HG02610 (cell line): ENCODE measurements at regions not wholly inside any gene's neighbourhood (a gene's known extent, or its start where the extent isn't known, plus 50 kb on each side); places are given as distances from the start of the nearest gene placed in this dataset.

ENCODE experiments used
- ATAC-seq: cut with Tn5 transposase; IDR thresholded peaks from one replicate; pipeline ENCODE4 v1.9.1; 2021; ENCODE audit warnings: mild to moderate bottlenecking, moderate library complexity; ENCODE audit not compliant: unreplicated experiment

GRCh38 chr3:162274070-162274469, 777.5 kb downstream of the OTOL1 start:
- ATAC-seq = no peak

DNA sequence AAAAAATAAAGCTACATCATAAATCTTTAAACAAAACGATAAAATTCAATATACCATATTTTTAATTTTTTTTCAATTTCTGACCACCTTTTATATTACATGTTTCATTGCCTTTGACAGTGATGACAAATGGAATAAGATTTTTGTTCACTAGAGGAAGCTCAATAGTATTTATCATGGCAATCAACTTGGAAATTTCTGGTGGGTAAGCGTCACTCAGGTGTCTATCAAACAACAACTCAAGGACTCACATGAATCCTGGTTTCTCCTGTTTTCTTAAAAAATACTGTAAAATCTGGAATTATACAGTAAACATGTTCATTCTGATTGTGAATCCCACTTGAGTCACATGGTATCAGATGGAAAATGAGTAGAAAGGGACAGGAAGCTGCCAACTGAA, 782.2 kb downstream of the OTOL1 start:
- no peak for ATAC-seq

- no peak for ATAC-seq
Observed at GRCh38 chr3:162285259-162285658, 788.7 kb downstream of the OTOL1 start.

GRCh38 chr3:162287600-162287999, 791.0 kb downstream of the OTOL1 start:
- no peak for ATAC-seq

GRCh38 chr3:162292409-162292808, 795.8 kb downstream of the OTOL1 start:
- ATAC-seq = no peak

GRCh38 chr3:162295323-162295983, 798.8 kb downstream of the OTOL1 start:
- ATAC-seq = no peak

GRCh38 chr3:162302983-162303624, 806.5 kb downstream of the OTOL1 start:
- ATAC-seq = peak; percentile 85

DNA sequence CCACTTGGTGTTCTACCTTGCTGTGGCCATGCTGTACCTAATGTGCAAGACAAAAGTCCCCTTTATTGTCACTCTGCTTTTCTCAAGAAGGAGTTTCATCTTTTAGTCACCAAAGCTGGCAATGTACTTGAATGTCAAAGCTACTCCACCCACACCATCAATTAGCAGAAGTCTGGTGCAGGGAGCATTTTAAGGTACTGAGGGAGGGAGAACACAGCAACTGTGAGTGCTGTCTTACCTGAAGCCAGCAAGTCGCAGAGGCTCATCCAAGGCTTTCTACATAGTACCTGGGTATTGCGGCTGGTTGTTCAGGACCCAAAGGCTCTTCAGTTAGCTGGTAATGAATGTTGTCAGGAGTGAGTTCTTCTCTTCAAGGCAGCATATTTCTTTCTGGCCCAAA, 820.4 kb downstream of the OTOL1 start:
- no peak for ATAC-seq

GRCh38 chr3:162328649-162329048, 832.0 kb downstream of the OTOL1 start:
- ATAC-seq = no peak

- ATAC-seq = no peak
Observed at GRCh38 chr3:162329514-162329913, 832.9 kb downstream of the OTOL1 start.

- ATAC-seq = no peak
Observed at GRCh38 chr3:162332344-162332743, 835.7 kb downstream of the OTOL1 start.

GRCh38 chr3:162334537-162334936, 837.9 kb downstream of the OTOL1 start:
- no peak for ATAC-seq

DNA sequence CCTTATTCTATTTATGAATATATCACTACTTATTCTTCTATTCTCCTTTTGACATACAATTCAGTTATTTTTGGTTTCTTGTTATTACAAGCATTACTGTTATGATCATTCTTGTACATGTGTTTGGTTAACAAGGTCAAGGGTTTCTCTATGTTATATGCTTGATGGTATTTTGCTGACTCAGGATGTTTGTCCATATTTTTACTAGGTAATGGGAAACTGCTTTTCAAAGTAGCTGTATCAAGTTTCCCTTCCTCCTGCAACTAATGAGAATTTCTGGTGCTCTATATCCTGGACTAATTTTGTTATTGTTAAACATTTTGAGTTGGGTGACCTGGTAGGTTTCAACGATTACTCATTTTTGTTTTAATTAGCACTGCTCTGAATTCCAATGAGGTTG, 841.0 kb downstream of the OTOL1 start:
- no peak for ATAC-seq

DNA sequence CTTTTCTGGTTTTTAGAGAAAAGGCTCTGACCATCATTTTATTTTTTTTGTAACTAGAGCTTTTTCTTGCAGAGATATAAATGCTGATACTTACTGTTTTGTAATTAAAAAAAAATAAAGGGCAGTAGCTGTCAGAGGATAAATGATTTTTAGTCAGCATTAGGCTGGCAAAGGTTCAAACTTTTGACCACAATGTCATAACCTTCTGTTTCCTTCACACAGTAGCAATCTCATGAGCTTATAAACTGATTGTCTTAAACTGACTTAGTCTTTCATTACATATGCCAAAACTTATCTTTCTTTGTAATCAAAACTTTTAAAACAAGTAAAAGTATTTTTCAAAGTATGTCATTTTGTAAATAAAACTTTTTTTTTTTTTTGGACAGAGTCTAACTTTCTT, 841.9 kb downstream of the OTOL1 start:
- ATAC-seq = no peak

GRCh38 chr3:162348912-162349311, 852.3 kb downstream of the OTOL1 start:
- ATAC-seq = no peak

GRCh38 chr3:162353414-162353813, 856.8 kb downstream of the OTOL1 start:
- ATAC-seq = peak; percentile 51

- ATAC-seq = no peak
Observed at GRCh38 chr3:162354356-162354755, 857.7 kb downstream of the OTOL1 start.

DNA sequence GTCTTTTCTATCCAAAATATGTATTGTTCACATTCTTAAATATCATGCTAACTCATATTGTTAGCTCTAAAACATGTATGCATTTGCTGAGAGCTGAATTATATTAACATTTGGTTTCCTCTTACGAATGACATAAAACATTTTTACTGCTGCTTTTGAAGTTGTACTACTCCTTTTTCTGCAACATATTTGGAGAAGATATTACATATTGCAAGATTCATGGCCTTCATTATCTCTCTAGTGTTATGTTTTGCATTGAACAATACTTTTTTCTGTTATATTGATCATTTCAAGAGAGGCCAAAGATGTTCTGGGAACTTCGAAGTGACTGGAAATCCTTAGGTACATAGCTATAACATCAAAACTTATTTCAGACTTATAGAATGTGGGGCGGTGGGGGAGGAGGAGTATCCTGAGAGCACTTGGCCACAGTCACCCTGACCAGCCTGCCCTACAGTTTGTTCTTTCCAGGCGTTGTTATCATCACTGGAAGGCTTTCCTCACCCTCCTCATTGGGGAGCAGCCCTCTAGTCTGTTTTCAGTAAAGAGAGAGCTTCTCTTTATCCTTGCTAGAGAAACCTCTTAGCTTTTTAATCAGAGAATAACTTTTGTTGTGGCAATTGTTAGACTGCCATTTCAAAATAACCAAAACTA, 868.6 kb downstream of the OTOL1 start:
- ATAC-seq = no peak

- ATAC-seq = no peak
Observed at GRCh38 chr3:162366166-162366766, 869.7 kb downstream of the OTOL1 start.

GRCh38 chr3:162367429-162368260, 871.0 kb downstream of the OTOL1 start:
- no peak for ATAC-seq

GRCh38 chr3:162368417-162368816, 871.8 kb downstream of the OTOL1 start:
- no peak for ATAC-seq
